GM21367 (cell line): ENCODE measurements at regions not wholly inside any gene's neighbourhood (a gene's known extent, or its start where the extent isn't known, plus 50 kb on each side); places are given as distances from the start of the nearest gene placed in this dataset.
"Not testable (repeated sequence)": the region's sequence is repeated elsewhere in the genome, so short reads cannot be mapped to it uniquely, and the experiment has no call there.

Source experiments
- ATAC-seq: cut with Tn5 transposase; IDR thresholded peaks from one replicate; pipeline ENCODE4 v1.9.1; 2021; ENCODE audit not compliant: unreplicated experiment

DNA sequence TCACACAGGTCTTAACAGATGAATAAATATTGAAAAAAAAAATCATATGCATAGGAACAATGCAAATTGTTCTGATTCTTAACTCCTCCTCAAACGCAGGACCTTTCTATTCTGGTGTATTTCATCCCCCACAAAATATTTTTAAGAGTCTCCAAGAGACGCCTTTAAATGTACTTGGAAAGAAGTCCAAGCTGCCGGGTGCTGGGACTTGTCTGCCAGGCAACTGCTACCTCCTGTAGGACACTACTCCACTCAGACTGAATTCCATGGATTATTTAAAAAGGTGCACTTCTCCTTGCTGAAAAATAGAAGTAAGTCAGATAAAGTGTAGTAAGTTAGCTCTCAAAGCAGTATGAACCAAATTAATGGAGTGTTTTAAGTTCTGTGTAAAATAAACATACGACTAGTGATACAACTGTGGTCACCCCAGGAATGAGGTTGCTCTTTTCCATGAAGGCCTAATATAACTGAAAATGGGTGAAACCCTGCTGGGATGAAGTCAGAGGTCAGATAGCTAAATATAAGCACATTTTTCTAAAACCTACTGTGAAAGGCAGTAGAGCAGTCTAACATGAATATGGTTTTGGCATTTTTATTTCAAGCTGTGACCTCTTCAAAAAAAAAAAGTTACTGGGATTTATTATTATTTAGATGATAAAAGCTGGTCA lies 189.2 kb upstream of the PBX1 start:
- no peak for ATAC-seq

DNA sequence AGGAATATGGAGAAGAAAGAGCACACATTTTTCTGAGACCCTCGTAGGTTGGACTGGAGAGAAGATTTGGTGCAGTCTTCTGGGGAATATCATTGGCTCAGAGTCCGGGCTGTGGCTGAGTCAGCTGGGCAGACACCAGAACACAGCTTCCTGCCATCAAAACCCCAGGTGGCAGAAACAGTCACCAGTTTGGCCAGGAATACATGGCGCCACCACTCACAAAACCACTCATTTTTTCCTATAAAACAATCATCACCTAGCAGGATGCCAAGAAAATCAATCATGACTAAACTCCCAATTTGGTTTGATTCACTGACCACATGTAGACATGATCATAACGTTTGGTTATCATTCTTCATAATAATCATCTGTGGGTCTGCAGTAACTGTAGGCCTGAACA lies 178.1 kb upstream of the PBX1 start:
- no peak for ATAC-seq

DNA sequence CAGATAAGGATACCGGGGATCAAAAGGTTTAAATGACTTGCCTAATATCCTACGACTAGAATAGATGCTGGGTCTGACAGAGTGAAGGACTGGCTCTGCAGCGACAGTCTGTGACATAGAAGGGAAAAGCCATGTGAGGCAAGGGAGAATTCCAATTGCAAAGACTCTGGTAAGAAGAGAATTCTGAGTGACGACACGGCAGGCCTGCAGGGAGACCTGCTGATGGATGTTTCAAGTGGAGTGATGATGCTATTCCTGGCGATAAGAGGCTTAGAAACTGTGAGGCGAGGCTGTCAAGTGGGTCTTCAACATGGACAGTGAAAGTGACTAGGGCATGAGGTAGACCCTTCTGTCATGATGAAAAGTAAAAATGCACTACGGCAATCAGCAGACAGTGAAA lies 176.6 kb upstream of the PBX1 start:
- ATAC-seq: no peak

DNA sequence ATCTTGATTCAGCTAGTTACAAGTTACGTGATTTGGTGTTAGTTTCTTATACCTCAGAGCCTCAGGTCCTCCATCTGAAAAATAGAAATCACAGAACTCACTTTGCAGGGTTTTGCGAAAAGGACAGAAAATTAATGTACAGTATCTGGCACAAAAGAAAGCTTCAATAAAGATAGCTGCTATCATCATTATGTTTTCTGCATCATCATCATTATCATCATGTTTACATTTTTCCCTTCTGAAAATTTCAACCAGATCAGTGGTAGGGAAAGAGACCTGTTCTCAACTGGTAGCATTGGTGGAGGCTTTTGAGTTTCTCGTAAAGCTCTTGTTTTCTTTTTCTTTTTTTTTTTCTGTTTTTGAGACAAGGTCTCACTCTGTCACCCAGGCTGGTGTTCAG lies 174.7 kb upstream of the PBX1 start:
- no peak for ATAC-seq

DNA sequence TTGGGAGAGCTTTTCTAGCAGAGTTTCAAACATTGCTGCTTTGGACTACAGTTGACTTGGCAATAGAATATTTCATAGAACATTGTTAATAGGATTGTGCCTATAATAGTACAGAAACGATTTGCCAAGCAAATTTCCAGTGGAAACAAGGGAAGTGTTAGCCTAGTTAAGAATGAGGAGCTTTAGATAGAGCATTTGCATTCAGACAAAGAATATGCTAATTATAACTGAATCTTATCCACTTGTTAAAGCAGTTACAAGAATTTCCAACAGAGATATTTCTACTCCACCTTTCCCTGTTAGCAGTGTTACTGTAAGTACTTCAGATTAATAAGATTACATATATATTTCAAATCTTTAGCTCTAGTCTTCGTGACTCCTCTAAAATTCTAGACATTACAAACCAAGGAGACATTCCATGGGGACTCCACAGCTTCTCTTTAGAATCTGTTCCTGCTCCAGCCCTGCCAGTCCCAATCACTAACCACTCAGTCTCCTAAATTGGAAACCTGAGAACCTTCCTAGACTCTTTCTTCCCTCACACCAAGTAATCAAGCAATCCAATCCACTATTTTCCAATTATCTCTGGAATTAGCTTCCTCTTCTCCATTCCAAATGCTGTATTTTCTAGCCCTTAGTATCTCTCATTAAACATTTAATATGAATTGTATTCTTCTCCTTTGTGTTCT lies 141.8 kb upstream of the PBX1 start:
- ATAC-seq: no peak

DNA sequence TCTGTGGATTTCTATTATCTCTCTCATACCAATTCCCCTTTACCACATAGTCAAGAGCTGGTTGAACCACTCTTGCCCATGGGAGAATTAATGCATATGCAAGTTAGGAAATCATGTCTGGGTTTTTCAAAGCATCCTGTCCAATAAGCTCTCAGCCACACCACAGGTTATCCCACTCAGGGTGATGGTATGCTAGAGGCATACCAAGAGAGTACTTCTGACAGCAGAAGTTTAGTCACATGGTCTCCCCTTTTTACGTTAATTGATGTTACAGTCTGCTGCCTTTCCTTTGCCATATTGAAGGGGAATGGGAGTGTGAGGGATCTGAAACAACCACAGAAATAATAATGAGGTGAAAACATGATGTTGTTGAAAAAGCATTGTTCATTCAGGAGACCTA lies 135.8 kb upstream of the PBX1 start:
- no peak for ATAC-seq

DNA sequence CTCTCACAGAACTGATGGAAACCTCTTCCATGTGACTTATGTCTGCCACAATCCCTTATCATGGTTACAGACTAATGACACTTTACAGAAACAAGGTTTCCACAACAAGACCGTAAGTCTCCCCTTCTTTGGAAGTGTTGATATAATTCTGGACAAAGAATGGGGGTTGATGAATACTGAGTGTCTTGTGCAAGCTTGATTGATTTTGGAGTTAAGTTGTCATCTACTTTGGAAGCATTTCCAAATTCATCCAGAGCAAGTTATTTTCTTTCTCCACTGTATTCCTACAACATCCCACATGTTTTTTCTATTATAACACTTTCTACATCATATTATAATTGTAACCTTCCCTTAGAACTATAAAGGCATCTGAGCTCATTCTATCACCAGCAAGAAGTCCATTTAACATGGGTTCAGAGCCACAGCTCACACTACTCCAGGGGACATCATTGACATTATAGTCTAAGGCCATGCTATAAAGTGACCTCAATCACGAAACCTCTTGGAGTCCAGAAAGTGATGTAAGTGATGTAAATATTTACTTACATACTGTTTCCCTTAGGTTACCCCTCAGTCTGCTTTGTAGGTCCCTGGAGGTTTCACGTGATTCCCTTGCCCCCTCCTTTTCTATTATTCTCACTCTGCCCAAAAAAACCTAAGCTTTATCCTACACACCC lies 125.7 kb upstream of the PBX1 start:
- no peak for ATAC-seq

DNA sequence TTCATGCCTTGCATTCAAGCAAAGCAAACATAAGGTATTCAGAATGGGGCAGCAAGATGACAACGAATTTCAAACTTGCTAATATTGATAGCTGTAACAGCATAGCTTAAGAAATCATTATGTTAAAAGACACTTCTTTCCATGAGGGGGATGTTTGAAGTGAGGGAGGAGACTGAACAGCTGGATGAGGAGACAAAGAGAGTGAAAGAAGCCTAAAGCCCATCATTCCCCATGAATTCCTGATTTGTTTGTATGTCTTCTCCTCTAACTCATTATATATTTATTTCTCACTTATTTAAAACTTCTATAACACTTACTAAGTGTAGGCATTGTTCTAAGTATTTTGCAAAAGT lies 125.2 kb upstream of the PBX1 start:
- ATAC-seq: no peak

DNA sequence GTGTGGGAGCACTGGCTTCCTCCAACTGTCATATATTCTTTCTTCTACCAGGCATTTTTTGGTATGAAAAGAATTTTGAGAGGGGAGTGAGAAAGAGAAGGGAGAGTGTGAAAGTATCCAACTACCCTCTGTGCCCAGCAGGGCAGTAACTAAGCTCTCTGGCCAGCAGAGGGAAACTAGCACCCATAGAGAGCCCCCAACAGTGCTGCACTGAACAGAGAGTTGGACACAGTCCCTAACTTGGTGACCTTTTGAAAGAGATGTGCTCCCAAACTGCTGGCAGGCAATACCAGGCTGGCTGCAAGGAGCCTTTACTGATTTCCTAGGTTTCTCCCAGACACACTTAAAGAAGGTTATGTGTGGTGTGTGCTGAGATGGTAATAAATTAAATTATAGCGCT lies 118.8 kb upstream of the PBX1 start:
- no peak for ATAC-seq

DNA sequence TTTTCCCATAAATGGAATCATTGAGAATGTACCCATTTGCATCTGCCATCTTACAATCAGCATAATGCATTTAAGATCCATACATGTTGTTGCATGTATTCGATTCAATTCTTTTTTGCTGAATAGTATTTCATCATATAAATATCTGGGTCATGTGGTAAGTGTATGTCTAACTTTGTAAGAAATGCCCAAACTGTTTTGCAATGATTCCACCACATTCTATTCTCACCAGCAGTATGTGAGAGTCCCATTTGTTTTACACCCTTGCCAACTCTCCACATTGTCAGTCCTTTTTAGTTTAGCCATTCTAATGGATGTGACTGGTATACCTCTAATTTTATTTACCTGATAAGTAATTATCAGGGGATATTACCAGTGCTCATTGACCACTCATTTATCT lies 115.8 kb upstream of the PBX1 start:
- no peak for ATAC-seq

DNA sequence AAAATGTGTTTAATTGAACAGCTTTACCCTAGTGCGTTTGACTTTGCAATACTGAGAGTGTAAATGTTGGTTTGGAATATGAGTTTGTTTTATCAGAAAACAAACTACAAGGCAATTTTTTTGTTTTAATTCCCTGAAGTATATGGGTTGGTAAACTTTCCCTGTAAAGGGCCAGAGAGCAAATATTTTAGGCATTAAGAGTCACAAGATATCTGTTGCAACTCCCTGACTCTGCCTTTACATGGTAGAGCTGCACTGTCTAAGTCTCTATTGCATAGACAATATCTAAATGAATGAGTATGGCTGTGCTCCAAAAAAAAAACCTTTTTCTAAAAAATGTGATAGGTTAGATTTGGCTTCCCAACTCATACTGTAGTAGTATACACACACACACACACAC lies 115.1 kb upstream of the PBX1 start:
- no peak for ATAC-seq

DNA sequence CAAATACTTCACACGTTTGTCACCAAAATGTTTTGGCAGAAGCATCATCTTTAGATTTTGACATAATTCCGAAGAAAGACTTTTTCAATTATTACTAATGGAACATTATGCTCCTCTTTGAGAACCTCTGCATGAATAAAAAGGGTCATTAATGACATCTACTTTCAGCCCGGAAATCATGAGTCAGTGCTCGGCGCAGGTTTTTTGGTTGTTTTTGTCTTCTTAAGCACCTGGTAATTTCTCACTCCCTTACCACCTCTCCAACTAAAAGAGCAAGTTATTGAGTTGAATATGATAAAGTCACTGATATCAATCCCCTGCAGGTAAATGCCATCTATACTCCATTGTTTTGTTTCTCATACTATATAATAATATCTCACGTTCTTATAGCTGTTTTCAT lies 113.0 kb upstream of the PBX1 start:
- ATAC-seq: no peak

DNA sequence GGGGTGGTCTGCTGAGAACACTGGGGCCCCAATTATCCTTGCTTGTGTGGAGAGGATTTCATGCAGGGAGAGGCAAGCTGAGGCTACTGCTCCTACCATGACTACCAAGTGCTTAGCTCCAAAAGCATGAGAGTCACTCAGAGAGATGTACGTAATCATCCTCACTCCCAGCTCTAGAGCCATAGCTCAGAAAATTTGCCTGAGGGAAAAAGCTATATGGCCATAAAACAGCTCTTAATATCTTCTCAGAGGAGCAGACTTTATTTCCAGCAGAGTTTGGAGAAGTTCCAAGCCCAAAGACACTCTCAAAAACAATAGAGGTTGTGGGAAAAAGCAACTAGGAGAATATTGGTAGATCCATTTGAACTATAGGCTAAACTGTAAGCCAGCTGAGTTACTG lies 106.4 kb upstream of the PBX1 start:
- ATAC-seq: no peak

DNA sequence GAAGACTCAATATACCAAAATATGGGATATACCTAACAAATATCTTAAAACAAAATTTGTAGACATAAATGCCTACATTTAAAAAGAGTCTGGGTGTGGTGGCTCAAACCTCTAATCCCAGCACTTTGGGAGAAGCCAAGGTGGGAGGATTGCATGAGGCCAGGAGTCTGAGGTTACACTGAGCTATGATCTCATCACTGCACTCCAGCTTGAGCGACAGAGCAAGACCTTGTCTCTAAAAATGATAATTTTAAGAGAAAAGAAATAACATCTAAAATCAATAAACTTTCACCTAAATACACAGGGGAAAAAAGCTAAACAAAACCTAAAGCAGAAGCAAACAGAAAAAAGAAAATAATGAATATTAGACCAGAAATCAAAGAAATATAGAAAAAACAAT lies 102.7 kb upstream of the PBX1 start:
- no peak for ATAC-seq

DNA sequence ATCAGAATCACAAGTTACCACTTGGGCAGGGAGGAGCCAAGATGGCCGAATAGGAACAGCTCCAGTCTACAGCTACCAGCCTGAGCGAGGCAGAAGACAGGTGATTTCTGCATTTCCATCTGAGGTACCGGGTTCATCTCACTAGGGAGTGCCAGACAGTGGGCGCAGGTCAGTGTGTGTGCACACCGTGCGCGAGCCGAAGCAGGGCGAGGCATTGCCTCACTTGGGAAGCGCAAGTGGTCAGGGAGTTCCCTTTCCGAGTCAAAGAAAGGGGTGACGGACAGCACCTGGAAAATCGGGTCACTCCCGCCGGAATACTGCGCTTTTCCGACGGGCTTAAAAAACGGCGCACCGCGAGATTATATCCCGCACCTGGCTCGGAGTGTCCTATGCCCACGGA lies 99.8 kb upstream of the PBX1 start:
- ATAC-seq: not testable (repeated sequence)

DNA sequence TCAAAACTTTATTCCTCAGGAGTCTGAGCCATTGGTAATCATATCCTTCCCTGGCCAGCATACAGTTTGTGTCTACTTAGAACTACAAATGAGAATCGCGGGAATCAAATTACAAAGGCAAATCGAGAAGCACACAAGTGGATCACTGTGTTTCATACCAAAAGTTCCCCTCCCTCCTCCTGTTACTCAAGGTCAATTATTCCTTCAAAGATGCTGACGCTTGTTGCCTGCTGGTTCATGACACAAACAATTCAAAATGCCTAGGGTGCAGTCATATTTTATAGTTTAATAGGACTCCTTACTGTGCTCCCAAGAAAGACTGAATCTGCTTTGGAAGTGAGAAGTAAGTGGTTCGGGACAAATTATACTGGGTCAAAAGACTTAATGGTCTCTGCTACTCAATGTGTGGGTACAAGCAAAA lies 93.0 kb upstream of the PBX1 start:
- ATAC-seq: no peak

DNA sequence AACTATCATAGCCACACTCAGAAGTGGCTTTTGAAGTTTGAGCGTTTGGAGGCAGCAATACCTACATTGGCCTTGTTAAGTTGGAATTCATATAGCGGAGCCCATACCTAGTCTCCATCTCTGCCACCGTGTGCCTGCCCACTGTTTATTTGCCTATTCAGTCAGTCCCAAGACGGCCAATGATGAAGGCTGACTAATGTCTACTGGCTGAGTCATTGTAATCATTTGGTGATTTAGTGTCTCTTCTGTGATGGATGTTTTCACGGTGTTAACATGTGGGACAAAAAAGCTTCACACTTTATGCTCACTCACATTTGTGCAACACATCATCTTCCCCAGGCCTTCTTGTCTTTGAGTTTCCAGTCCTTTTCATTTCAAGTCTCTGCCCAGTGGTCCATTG lies 92.6 kb upstream of the PBX1 start:
- ATAC-seq: no peak

DNA sequence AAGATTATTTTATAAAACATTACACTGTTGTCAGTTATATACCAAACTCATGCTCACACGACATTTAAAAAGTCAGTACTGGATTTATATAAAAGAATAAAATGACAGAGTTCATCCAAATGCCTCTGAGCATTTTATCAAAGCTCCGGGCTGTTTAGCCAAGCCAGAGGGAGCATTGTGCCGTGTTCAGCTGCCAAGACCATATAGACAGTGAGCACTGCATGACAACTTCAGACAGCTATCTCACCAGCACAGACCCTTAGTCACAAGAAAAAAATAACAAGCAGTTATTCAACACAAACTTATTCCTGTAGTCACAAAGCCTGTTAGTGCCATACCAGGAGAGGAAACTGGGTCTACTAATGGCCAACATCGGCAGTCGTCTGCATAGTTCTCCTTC lies 88.0 kb upstream of the PBX1 start:
- no peak for ATAC-seq

DNA sequence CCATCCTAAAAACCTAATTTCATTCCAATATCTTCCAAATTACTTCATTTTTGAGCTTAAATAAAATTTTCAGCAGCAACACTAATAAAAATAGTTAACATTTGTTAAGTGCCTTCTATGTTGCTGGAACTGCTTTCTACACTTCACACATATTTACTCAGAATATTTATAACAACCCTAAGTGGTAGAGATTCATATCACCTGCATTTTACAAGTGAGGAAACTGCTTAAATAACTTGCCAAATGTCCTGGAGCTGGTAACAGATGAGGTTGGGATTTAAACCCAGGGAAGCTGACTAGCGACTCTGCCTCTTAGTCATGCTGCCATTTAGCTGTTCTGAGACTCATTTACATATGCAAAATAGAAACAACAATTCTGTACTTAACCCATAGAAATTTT lies 86.1 kb upstream of the PBX1 start:
- no peak for ATAC-seq

DNA sequence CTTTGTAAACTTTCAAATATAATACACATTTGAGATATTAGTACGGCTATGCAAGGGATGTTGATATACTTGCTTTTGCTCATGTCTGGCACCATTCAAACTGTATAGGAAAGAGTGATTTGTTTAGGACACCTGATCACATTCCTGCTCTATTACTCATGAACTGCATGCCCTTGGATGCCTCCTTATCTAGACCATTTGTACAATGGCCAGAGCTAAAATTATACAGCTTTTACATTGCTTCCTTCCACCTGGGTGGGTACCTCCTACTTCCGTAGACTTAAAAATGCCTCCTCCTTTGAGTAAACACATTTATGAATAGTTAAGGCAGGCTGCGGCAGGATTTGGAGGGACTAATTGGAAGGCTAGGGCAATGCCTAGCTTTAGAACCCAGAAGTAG lies 85.4 kb upstream of the PBX1 start:
- no peak for ATAC-seq

DNA sequence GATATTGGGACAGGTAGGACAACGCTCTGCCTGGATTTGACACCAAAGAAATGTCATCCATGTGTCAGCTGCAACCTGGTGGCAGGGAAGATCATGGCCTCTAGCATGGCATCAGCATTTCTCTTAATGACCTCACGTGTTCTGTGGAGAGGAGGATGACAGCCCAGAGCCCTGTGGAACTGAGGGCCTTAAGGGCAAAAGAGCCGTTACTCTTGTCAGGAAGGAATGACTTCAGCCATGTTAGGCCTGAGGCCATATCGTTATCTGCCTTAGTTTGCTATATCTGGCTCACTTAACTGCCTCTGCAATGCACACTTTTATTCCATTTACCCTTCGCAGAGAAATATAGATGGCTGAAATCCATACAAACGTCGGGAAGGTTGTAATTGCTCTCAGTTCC lies 83.2 kb upstream of the PBX1 start:
- no peak for ATAC-seq

DNA sequence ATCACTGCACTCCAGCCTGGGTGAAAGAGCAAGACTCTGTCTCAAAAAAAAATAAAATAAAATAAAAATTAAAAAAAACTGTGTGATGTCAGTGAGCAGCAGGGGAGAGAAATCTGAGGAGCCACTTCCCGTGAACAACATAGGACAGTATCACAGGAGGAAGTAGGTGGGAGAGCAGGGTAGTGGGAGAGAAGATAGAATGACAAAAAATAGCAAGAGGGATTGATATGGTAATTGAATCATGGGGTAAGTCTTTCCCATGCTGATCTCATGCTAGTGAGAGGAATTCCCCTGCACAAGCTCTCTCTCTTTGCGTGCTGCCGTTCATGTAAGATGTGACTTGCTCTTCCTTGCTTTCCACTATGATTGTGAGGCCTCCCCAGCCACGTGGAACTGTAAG lies 81.6 kb upstream of the PBX1 start:
- ATAC-seq: no peak

DNA sequence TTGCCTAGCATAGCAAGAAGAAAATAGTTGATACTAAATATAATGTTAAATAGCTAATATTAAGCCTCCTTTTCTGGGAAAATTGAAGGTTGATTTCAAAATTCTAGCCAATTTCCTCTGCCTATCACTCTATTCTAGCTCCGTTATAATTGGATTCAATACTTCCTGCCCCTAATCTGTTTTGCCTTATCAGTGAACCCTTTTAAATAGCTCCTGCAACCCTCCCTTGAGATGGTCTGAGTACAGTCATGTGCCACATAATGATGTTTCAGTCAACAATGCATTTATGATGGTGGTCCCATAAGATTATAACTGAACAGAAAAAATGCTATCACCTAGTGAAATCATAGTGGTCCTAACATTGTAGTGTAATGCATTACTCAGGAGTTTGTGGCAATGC lies 79.7 kb upstream of the PBX1 start:
- no peak for ATAC-seq
